ENCODE measurements at regions not wholly inside any gene's neighbourhood (a gene's known extent, or its start where the extent isn't known, plus 50 kb on each side); places are given as distances from the start of the nearest gene placed in this dataset.

- no peak for DNase-seq (ENCODE audit: low spot score)
- Histone ChIP-seq H3K36me3 (ENCODE audit: insufficient read depth, low read length, poor library complexity, severe bottlenecking) (no peaks in the 10 kb centered on the region), H3K27me3 (replicated peaks; ENCODE audit: insufficient read depth, low read depth, low read length, poor library complexity) (peaks cover 18% of the 10 kb centered on the region), H3K27ac (ENCODE audit: low read depth, low read length, poor library complexity, severe bottlenecking) (no peak overlapping the region), H3K4me1 (ENCODE audit: insufficient read depth, low read length, poor library complexity, severe bottlenecking) (no peaks in the 10 kb centered on the region), H3K4me3 (ENCODE audit: low read depth, low read length, poor library complexity, severe bottlenecking) (no peak overlapping the region), H3K9me3 (ENCODE audit: low read depth, low read length, poor library complexity, severe bottlenecking) (no peaks in the 10 kb centered on the region)
- ChIA-PET CTCF (no interaction called here), POLR2A (ENCODE audit: low non-redundant PET) (no interaction called here)
- intact Hi-C loops (cut with micrococcal nuclease; ENCODE audit: unreplicated experiment): no loop called here
- BruUV-seq (replicated peaks): no TSS peak
- TF ChIP-seq CTCF (conservative IDR thresholded peaks at IDR 0.05; ENCODE audit: low read depth, low read length) (no peak), EZH2 (IDR thresholded peaks at IDR 0.05; ENCODE audit: borderline replicate concordance, low read depth, low read length, poor library complexity, severe bottlenecking) (no peak)
Observed at GRCh38 chr17:33803686-33804085, 451.4 kb upstream of the CCL2 start.

- Histone ChIP-seq H3K36me3 (ENCODE audit: insufficient read depth, low read length, poor library complexity, severe bottlenecking) (no peaks in the 10 kb centered on the region), H3K4me1 (ENCODE audit: insufficient read depth, low read length, poor library complexity, severe bottlenecking) (no peaks in the 10 kb centered on the region), H3K4me3 (ENCODE audit: low read depth, low read length, poor library complexity, severe bottlenecking) (no peak overlapping the region), H3K27me3 (replicated peaks; ENCODE audit: insufficient read depth, low read depth, low read length, poor library complexity) (peaks cover 18% of the 10 kb centered on the region), H3K27ac (ENCODE audit: low read depth, low read length, poor library complexity, severe bottlenecking) (no peak overlapping the region), H3K9me3 (ENCODE audit: low read depth, low read length, poor library complexity, severe bottlenecking) (no peaks in the 10 kb centered on the region)
- DNase-seq (ENCODE audit: low spot score): no peak
- no peak for TF ChIP-seq EZH2 (IDR thresholded peaks at IDR 0.05; ENCODE audit: borderline replicate concordance, low read depth, low read length, poor library complexity, severe bottlenecking)
- no peak for TF ChIP-seq CTCF (conservative IDR thresholded peaks at IDR 0.05; ENCODE audit: low read depth, low read length)
- POLR2A ChIA-PET (ENCODE audit: low non-redundant PET): no interaction called here
- intact Hi-C loops (cut with micrococcal nuclease; ENCODE audit: unreplicated experiment): no loop called here
- no TSS peak for BruUV-seq (replicated peaks)
- CTCF ChIA-PET: no interaction called here
Observed at GRCh38 chr17:33804401-33804800, 450.7 kb upstream of the CCL2 start.

GRCh38 chr17:33806631-33807030 is 448.5 kb upstream of the CCL2 start:
- intact Hi-C loops (cut with micrococcal nuclease; ENCODE audit: unreplicated experiment): no loop called here
- no peak overlapping the region for H3K4me3 ChIP-seq (ENCODE audit: low read depth, low read length, poor library complexity, severe bottlenecking)
- no peaks in the 10 kb centered on the region for H3K9me3 ChIP-seq (ENCODE audit: low read depth, low read length, poor library complexity, severe bottlenecking)
- H3K27ac ChIP-seq (ENCODE audit: low read depth, low read length, poor library complexity, severe bottlenecking): no peak overlapping the region
- peaks cover 11% of the 10 kb centered on the region for H3K27me3 ChIP-seq (replicated peaks; ENCODE audit: insufficient read depth, low read depth, low read length, poor library complexity)
- POLR2A ChIA-PET (ENCODE audit: low non-redundant PET): no interaction called here
- no peaks in the 10 kb centered on the region for H3K4me1 ChIP-seq (ENCODE audit: insufficient read depth, low read length, poor library complexity, severe bottlenecking)
- H3K36me3 ChIP-seq (ENCODE audit: insufficient read depth, low read length, poor library complexity, severe bottlenecking): no peaks in the 10 kb centered on the region
- CTCF ChIA-PET: no interaction called here
- DNase-seq (ENCODE audit: low spot score): no peak
- BruUV-seq (replicated peaks): no TSS peak
- TF ChIP-seq CTCF (conservative IDR thresholded peaks at IDR 0.05; ENCODE audit: low read depth, low read length): no peak
- no peak for TF ChIP-seq EZH2 (IDR thresholded peaks at IDR 0.05; ENCODE audit: borderline replicate concordance, low read depth, low read length, poor library complexity, severe bottlenecking)
